HG03575 (cell line): ENCODE measurements at regions not wholly inside any gene's neighbourhood (a gene's known extent, or its start where the extent isn't known, plus 50 kb on each side); places are given as distances from the start of the nearest gene placed in this dataset.

ENCODE experiments used
- ATAC-seq: cut with Tn5 transposase; IDR thresholded peaks from one replicate; pipeline ENCODE4 v1.9.1; 2021; ENCODE audit not compliant: unreplicated experiment, insufficient number of reproducible peaks, low FRiP score; ENCODE audit errors: extremely low read depth

- ATAC-seq: no peak
Observed at GRCh38 chr15:70530503-70530902, 232.9 kb downstream of the UACA start.

- no peak for ATAC-seq
Observed at GRCh38 chr15:70530017-70530499, 233.3 kb downstream of the UACA start.

- no peak for ATAC-seq
Observed at GRCh38 chr15:70528816-70529215, 234.5 kb downstream of the UACA start.

- ATAC-seq: no peak
Observed at GRCh38 chr15:70528270-70528706, 235.1 kb downstream of the UACA start.

GRCh38 chr15:70526974-70527325, 236.4 kb downstream of the UACA start:
- no peak for ATAC-seq

- no peak for ATAC-seq
Observed at GRCh38 chr15:70526221-70526973, 237.0 kb downstream of the UACA start.

- no peak for ATAC-seq
Observed at GRCh38 chr15:70525551-70525950, 237.8 kb downstream of the UACA start.

- no peak for ATAC-seq
Observed at GRCh38 chr15:70524470-70524869, 238.9 kb downstream of the UACA start.

- ATAC-seq: no peak
Observed at GRCh38 chr15:70523616-70524015, 239.7 kb downstream of the UACA start.

- ATAC-seq: no peak
Observed at GRCh38 chr15:70523192-70523591, 240.2 kb downstream of the UACA start.

- ATAC-seq: no peak
Observed at GRCh38 chr15:70522323-70522966, 240.9 kb downstream of the UACA start.

- ATAC-seq: no peak
Observed at GRCh38 chr15:70521576-70522322, 241.6 kb downstream of the UACA start.

GRCh38 chr15:70519616-70520015, 243.7 kb downstream of the UACA start:
- ATAC-seq: no peak

GRCh38 chr15:70519004-70519365, 244.4 kb downstream of the UACA start:
- ATAC-seq: no peak

GRCh38 chr15:70518201-70519003, 245.0 kb downstream of the UACA start:
- ATAC-seq: no peak

GRCh38 chr15:70517194-70517590, 246.2 kb downstream of the UACA start:
- no peak for ATAC-seq

- no peak for ATAC-seq
Observed at GRCh38 chr15:70516408-70517193, 246.8 kb downstream of the UACA start.

- ATAC-seq: no peak
Observed at GRCh38 chr15:70514251-70514650, 249.1 kb downstream of the UACA start.
